HG02870 (cell line): ENCODE measurements at regions not wholly inside any gene's neighbourhood (a gene's known extent, or its start where the extent isn't known, plus 50 kb on each side); places are given as distances from the start of the nearest gene placed in this dataset.

ENCODE experiments used
- ATAC-seq: cut with Tn5 transposase; IDR thresholded peaks from one replicate; pipeline ENCODE4 v1.9.1; 2021; ENCODE audit warnings: mild to moderate bottlenecking, moderate library complexity; ENCODE audit not compliant: unreplicated experiment

- ATAC-seq = no peak
These were observed 1334.5 kb upstream of the ADGRB3 start for GRCh38 chr6:67300430-67301040.

GRCh38 chr6:67292169-67292568 is 1342.9 kb upstream of the ADGRB3 start:
- ATAC-seq = no peak

GRCh38 chr6:67287566-67287965 is 1347.5 kb upstream of the ADGRB3 start:
- no peak for ATAC-seq

GRCh38 chr6:67285770-67286495 is 1349.1 kb upstream of the ADGRB3 start:
- no peak for ATAC-seq

GRCh38 chr6:67277312-67277711 is 1357.8 kb upstream of the ADGRB3 start:
- ATAC-seq = no peak

GRCh38 chr6:67265996-67266921 is 1368.8 kb upstream of the ADGRB3 start:
- ATAC-seq = no peak

- no peak for ATAC-seq
These were observed 1382.4 kb upstream of the ADGRB3 start for GRCh38 chr6:67252663-67253062.

- no peak for ATAC-seq
These were observed 1387.0 kb upstream of the ADGRB3 start for GRCh38 chr6:67248077-67248476.

GRCh38 chr6:67244037-67244436 is 1391.0 kb upstream of the ADGRB3 start:
- no peak for ATAC-seq

GRCh38 chr6:67237277-67237676 is 1397.8 kb upstream of the ADGRB3 start:
- no peak for ATAC-seq

GRCh38 chr6:67231092-67231491 is 1404.0 kb upstream of the ADGRB3 start:
- ATAC-seq = no peak

- ATAC-seq = no peak
These were observed 1410.1 kb upstream of the ADGRB3 start for GRCh38 chr6:67224989-67225388.

GRCh38 chr6:67221226-67221625 is 1413.9 kb upstream of the ADGRB3 start:
- ATAC-seq = no peak

GRCh38 chr6:67219346-67219745 is 1415.7 kb upstream of the ADGRB3 start:
- no peak for ATAC-seq

GRCh38 chr6:67212584-67212983 is 1422.5 kb upstream of the ADGRB3 start:
- no peak for ATAC-seq

- no peak for ATAC-seq
These were observed 1424.6 kb upstream of the ADGRB3 start for GRCh38 chr6:67210450-67210849.

- no peak for ATAC-seq
These were observed 1433.5 kb upstream of the ADGRB3 start for GRCh38 chr6:67201563-67201962.

- no peak for ATAC-seq
These were observed 1434.3 kb upstream of the ADGRB3 start for GRCh38 chr6:67200626-67201403.

- no peak for ATAC-seq
These were observed 1435.7 kb upstream of the ADGRB3 start for GRCh38 chr6:67199425-67199824.

- no peak for ATAC-seq
These were observed 1444.3 kb upstream of the ADGRB3 start for GRCh38 chr6:67190733-67191132.

- ATAC-seq = no peak
These were observed 1450.7 kb upstream of the ADGRB3 start for GRCh38 chr6:67184405-67184804.
